Fibroblast of pulmonary artery (primary cell): ENCODE measurements at regions not wholly inside any gene's neighbourhood (a gene's known extent, or its start where the extent isn't known, plus 50 kb on each side); places are given as distances from the start of the nearest gene placed in this dataset.

Experiments
- DNase-seq: peaks from one replicate; pipeline ENCODE4 v3.0.0-alpha.2; 2010; ENCODE audit warnings: low read depth
- H3K4me3 ChIP-seq: replicated peaks from 2 replicates; pipeline ENCODE4 v1.5.1; 2011; ENCODE audit warnings: low read depth, mild to moderate bottlenecking, control low read depth, low read length, moderate library complexity
- CTCF ChIP-seq: IDR thresholded peaks from 2 replicates; pipeline ENCODE4 v1.5.1; 2011; ENCODE audit warnings: mild to moderate bottlenecking, control low read depth, low read length, inconsistent platforms; ENCODE audit errors: missing control alignments

DNA sequence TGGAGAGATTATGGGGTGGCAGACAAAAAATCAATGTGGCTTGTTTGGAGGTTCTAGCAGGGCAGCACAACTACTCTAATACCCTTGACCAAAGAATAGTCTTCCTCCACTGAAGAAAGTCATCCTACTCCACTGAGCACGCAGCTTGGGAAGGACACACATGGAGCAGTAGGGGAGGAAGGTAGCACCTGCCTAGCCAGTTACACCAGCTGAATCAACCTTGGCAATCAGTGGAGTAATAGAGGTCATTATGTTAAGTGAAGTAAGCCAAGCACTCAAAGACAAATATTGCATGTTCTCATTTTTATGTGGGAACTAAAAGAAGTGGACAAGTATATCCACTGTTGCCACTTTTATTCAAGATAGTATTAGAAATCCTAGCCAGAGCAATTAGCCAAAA is 555.8 kb upstream of the ALCAM start:
- no peak overlapping the region for H3K4me3 ChIP-seq
- TF ChIP-seq CTCF, result no peak
- DNase-seq, result no peak

DNA sequence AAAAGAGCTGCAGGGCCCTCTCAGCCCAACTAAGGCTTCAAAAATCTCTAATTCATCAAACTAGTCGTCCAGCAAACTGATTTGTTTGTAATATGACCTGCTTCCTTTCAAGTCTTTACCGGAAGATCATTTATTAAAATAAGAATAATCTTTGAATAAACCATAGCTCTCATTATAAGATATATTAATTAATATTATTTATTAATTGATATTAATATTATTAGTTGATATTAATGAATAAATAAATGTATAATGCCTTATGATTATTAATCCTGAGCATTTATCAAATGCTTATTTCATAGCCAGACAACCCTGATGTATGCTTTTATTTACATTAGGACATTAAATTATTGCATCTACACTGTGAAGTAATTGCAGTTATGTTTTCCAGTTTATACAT is 550.7 kb upstream of the ALCAM start:
- no peak overlapping the region for H3K4me3 ChIP-seq
- TF ChIP-seq CTCF, result no peak
- DNase-seq, result no peak

GRCh38 chr3:104816716-104817115 is 550.0 kb upstream of the ALCAM start:
- H3K4me3 ChIP-seq, result no peak overlapping the region
- no peak for TF ChIP-seq CTCF
- DNase-seq, result no peak

DNA sequence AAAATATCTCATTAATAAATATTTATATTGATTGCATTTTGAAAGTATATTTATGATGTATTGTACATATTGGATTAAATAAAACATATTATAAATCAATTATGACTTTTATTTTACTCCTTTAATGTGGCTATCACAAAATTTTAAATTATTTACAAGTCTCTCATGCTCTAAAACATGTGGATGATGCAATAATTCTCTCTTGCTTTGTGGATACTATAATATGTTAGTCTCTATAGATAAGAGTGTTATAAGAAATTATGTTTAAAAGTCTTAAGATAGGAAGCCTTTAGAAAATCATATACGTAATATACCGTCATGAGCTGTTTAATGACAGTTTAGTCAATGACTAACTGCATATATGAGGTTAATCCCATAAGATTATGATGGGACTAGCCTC is 547.4 kb upstream of the ALCAM start:
- DNase-seq, result no peak
- H3K4me3 ChIP-seq, result no peak overlapping the region
- no peak for TF ChIP-seq CTCF

GRCh38 chr3:104820959-104821358 is 545.8 kb upstream of the ALCAM start:
- no peak for TF ChIP-seq CTCF
- DNase-seq, result no peak
- no peak overlapping the region for H3K4me3 ChIP-seq

- no peak for DNase-seq
- TF ChIP-seq CTCF, result no peak
- no peak overlapping the region for H3K4me3 ChIP-seq
Measured at GRCh38 chr3:104825116-104825515, 541.6 kb upstream of the ALCAM start.

GRCh38 chr3:104831071-104831470 is 535.6 kb upstream of the ALCAM start:
- no peak overlapping the region for H3K4me3 ChIP-seq
- peak; percentile 13 for DNase-seq
- TF ChIP-seq CTCF, result no peak
